ENCODE measurements at regions not wholly inside any gene's neighbourhood (a gene's known extent, or its start where the extent isn't known, plus 50 kb on each side); places are given as distances from the start of the nearest gene placed in this dataset.

- TF ChIP-seq POLR2AphosphoS5 (IDR thresholded peaks at IDR 0.05) = no peak
- no peak for TF ChIP-seq CTCF (IDR thresholded peaks at IDR 0.05)
- no peak for TF ChIP-seq EP300 (IDR thresholded peaks at IDR 0.05)
- TF ChIP-seq POLR2A (IDR thresholded peaks at IDR 0.05) = no peak
- no peak overlapping the region for H3K27ac ChIP-seq
- WGBS, 2 donors = 95 to 99% methylated on average over 3 of the region's 3 CpGs
- intact Hi-C loops (cut with DNase I) = no loop called here
- peaks cover 0 to 6% (median 0%) of the 10 kb centered on the region in 4 donors for H3K9me3 ChIP-seq
- H3K4me1 ChIP-seq = no peaks in the 10 kb centered on the region
- no peak overlapping the region for H3K4me3 ChIP-seq
- H3K36me3 ChIP-seq = no peaks in the 10 kb centered on the region
- DNase-seq = no peak
- no peaks in the 10 kb centered on the region for H3K27me3 ChIP-seq
These were observed 137.6 kb downstream of the AQP9 start for GRCh38 chr15:58275785-58276184.

DNA sequence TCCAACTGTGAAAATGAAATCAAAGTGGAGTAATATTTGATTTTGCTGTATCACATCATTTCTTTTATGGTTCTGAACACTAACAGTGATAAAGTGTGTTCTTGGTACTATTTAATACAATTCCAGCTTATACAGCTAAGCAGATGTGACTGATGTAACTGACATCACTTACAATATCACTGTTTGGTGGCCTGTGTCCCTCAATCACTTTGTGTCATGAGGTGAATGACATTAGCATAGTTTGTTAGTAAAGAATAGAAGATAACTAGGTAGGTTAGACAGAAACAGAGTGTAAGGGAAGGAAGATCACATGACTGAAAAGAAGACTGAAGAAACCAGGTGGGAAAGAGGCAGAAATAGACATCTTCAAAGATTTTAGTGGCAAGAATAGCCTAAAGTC, 138.7 kb downstream of the AQP9 start:
- Histone ChIP-seq H3K9me3 (no peaks in the 10 kb centered on the region), H3K4me1 (no peaks in the 10 kb centered on the region), H3K4me3 (no peak overlapping the region), H3K27me3 (no peaks in the 10 kb centered on the region), H3K36me3 (no peaks in the 10 kb centered on the region), H3K27ac (no peak overlapping the region)
- intact Hi-C loops (cut with DNase I) = no loop called here
- TF ChIP-seq CTCF (IDR thresholded peaks at IDR 0.05) = no peak
- TF ChIP-seq POLR2AphosphoS5 (IDR thresholded peaks at IDR 0.05) = no peak
- TF ChIP-seq EP300 (IDR thresholded peaks at IDR 0.05) = no peak
- TF ChIP-seq POLR2A (IDR thresholded peaks at IDR 0.05) = no peak
- DNase-seq = no peak

GRCh38 chr15:58277333-58277732, 139.2 kb downstream of the AQP9 start:
- Histone ChIP-seq H3K36me3 (no peaks in the 10 kb centered on the region), H3K27me3 (no peaks in the 10 kb centered on the region), H3K4me3 (no peak overlapping the region), H3K27ac (no peak overlapping the region), H3K9me3 (no peaks in the 10 kb centered on the region), H3K4me1 (no peaks in the 10 kb centered on the region)
- intact Hi-C loops (cut with DNase I) = no loop called here
- no peak for DNase-seq
- TF ChIP-seq EP300 (IDR thresholded peaks at IDR 0.05) (no peak), CTCF (IDR thresholded peaks at IDR 0.05) (no peak), POLR2AphosphoS5 (IDR thresholded peaks at IDR 0.05) (no peak), POLR2A (IDR thresholded peaks at IDR 0.05) (no peak)
- 71 to 81% methylated on average over 1 of the region's 1 CpG for WGBS, 2 donors

DNA sequence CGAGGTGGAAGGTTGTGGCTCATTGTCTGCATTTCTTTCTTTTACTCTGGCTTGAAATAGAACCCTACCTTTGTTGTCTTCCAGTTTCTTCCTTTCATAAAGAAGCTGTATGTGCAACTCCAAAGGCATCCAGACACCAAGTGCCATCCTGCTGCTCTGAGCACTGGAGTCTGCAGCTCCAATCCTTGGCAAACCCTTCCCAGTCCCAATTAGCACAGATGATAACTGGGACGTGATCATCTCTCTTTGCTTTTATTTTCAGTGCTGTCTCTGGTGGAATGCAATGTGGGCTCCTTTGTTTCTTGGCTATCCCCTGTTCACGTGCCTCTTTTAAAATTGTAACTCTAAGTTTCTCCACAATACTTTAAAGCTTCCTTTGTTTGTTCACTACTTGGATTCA, 140.9 kb downstream of the AQP9 start:
- TF ChIP-seq CTCF (IDR thresholded peaks at IDR 0.05) = no peak
- TF ChIP-seq EP300 (IDR thresholded peaks at IDR 0.05) = no peak
- no peak for TF ChIP-seq POLR2AphosphoS5 (IDR thresholded peaks at IDR 0.05)
- no peak for TF ChIP-seq POLR2A (IDR thresholded peaks at IDR 0.05)
- H3K9me3 ChIP-seq = no peaks in the 10 kb centered on the region
- H3K4me1 ChIP-seq = no peaks in the 10 kb centered on the region
- no peaks in the 10 kb centered on the region for H3K27me3 ChIP-seq
- no peak overlapping the region for H3K4me3 ChIP-seq
- 82 to 87% methylated on average over 3 of the region's 3 CpGs for WGBS, 2 donors
- no peak for DNase-seq
- no peaks in the 10 kb centered on the region for H3K36me3 ChIP-seq
- no peak overlapping the region for H3K27ac ChIP-seq
- intact Hi-C loops (cut with DNase I) = no loop called here

DNA sequence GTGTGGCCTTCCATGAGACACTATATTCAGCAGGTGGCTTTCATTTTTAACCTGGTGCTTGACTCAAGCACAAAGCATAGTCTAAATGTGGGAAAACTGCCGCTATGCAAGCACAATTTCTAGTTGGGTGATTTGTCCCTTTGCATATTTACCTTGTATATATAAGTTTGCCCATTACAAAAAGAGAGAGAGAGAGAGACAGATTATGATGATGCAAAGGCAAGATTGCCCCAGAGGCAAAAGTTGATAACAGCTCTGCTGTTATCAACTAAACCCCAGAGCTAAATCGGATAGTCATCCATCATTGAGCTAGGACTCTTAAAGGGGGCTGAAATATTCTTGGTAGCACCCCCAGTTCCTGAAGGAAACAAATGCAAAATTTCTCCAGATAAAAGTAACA, 141.5 kb downstream of the AQP9 start:
- DNase-seq = no peak
- Histone ChIP-seq H3K4me1 (no peaks in the 10 kb centered on the region), H3K9me3 (no peaks in the 10 kb centered on the region), H3K27ac (no peak overlapping the region), H3K4me3 (no peak overlapping the region), H3K36me3 (no peaks in the 10 kb centered on the region), H3K27me3 (no peaks in the 10 kb centered on the region)
- intact Hi-C loops (cut with DNase I) = no loop called here
- TF ChIP-seq CTCF (IDR thresholded peaks at IDR 0.05) (no peak), POLR2AphosphoS5 (IDR thresholded peaks at IDR 0.05) (no peak), POLR2A (IDR thresholded peaks at IDR 0.05) (no peak), EP300 (IDR thresholded peaks at IDR 0.05) (no peak)
- 83 to 94% methylated on average over 2 of the region's 2 CpGs for WGBS, 2 donors
